HCT116 (cell line): ENCODE measurements at regions not wholly inside any gene's neighbourhood (a gene's known extent, or its start where the extent isn't known, plus 50 kb on each side); places are given as distances from the start of the nearest gene placed in this dataset.

Source experiments
- ATAC-seq: fragments of 200-7000 bp; cut with Tn5 transposase; 2 replicates; pipeline ENCODE4 v1.9.1; 2020; ENCODE audit warnings: mild to moderate bottlenecking, moderate library complexity
- BruUV-seq: library from RNA; stranded (reverse); fragments of 400-500 nt; replicated peaks from 2 replicates; lab custom pipeline; 2021; lab: Mats Ljungman, UMichigan
- CTCF ChIA-PET: fragments of 300-600 bp; sonication (Branson Sonifier 250); formaldehyde crosslinking; loops from one replicate; lab custom pipeline; 2021; ENCODE audit warnings: antibody characterized with exemption; lab: Charles Lee
- POLR2A ChIA-PET: fragments of 300-600, 350-600 bp; sonication (Branson Sonifier 250); formaldehyde crosslinking; loops from one replicate; lab custom pipeline; 2021; ENCODE audit warnings: antibody characterized with exemption; lab: Charles Lee
- RAD21 ChIA-PET, 2 experiments: fragments of 300-600 bp; sonication (Branson Sonifier 250); formaldehyde crosslinking; loops; one replicate each; lab custom pipeline; 2023; ENCODE audit warnings: low total read pairs in 2 of 2; ENCODE audit not compliant: uncharacterized antibody in 2 of 2, unreplicated experiment in 2 of 2, low non-redundant PET in 1 of 2; lab: Charles Lee
- DNase-seq: peaks from one replicate; pipeline ENCODE4 v3.0.0-alpha.2; 2010; ENCODE audit warnings: low read depth, low spot score
- H2AFZ ChIP-seq: fragments of 200-600 bp; shearing (Covaris generic), sonication (generic); 2 replicates; pipeline ENCODE4 v1.6.1; 2017; ENCODE audit warnings: low read depth, mixed run types, mixed read lengths, antibody characterized with exemption, low read length; ENCODE audit not compliant: poor library complexity, severe bottlenecking
- H3K27ac ChIP-seq: 2 replicates; pipeline ENCODE4 v1.5.1; 2012; ENCODE audit warnings: low read depth, low read length
- H3K27me3 ChIP-seq: fragments of 200-600 bp; sonication (generic); 2 replicates; pipeline ENCODE4 v1.6.1; 2016; ENCODE audit warnings: mixed run types, low read length, mixed read lengths; ENCODE audit not compliant: insufficient read depth
- H3K36me3 ChIP-seq, 2 experiments: fragments of 200-500 bp in 1 of 2; fragments of 200-600 bp in 1 of 2; sonication (Bioruptor generic) in 1 of 2; sonication (generic) in 1 of 2; 2 replicates each; pipeline versions ENCODE4 v1.5.1 to v1.6.1; 2014 to 2016; ENCODE audit warnings: low read length in 2 of 2, inconsistent platforms in 1 of 2, mixed read lengths in 1 of 2, mixed run types in 1 of 2; ENCODE audit not compliant: insufficient read depth in 2 of 2, control insufficient read depth in 1 of 2
- H3K4me1 ChIP-seq, 2 experiments: fragments of 200-600 bp in 1 of 2; sonication (generic) in 1 of 2; 2 replicates each; pipeline versions ENCODE4 v1.5.1 to v1.6.1; 2012 to 2017; ENCODE audit warnings: low read length in 2 of 2, inconsistent platforms in 1 of 2, mild to moderate bottlenecking in 1 of 2, mixed read lengths in 1 of 2, mixed run types in 1 of 2, moderate library complexity in 1 of 2; ENCODE audit not compliant: insufficient read depth in 2 of 2, control insufficient read depth in 1 of 2
- H3K4me2 ChIP-seq: fragments of 200-600 bp; sonication (generic); 2 replicates; pipeline ENCODE4 v1.6.1; 2017; ENCODE audit warnings: mixed run types, low read length, mixed read lengths
- H3K4me3 ChIP-seq, 2 experiments: fragments of 200-600 bp in 1 of 2; sonication (generic) in 1 of 2; replicated peaks in 1 of 2; 2 replicates each; pipeline ENCODE4 v1.5.1; 2011 to 2016; ENCODE audit warnings: low read length in 2 of 2, control low read depth in 1 of 2, low read depth in 1 of 2, mild to moderate bottlenecking in 1 of 2, mixed read lengths in 1 of 2, mixed run types in 1 of 2
- H3K79me2 ChIP-seq: fragments of 200-600 bp; sonication (generic); 2 replicates; pipeline ENCODE4 v1.6.1; 2017; ENCODE audit warnings: mild to moderate bottlenecking, mixed run types, low read length, moderate library complexity, mixed read lengths; ENCODE audit not compliant: insufficient read depth
- H3K9ac ChIP-seq: fragments of 200-600 bp; sonication (generic); 2 replicates; pipeline ENCODE4 v1.6.1; 2016; ENCODE audit warnings: low read length, mixed read lengths
- H3K9me2 ChIP-seq: fragments of 200-600 bp; sonication (generic), shearing (Covaris generic); 2 replicates; pipeline ENCODE4 v1.6.1; 2017; ENCODE audit warnings: mixed run types, mild to moderate bottlenecking, moderate library complexity; ENCODE audit not compliant: insufficient read depth
- H3K9me3 ChIP-seq, 2 experiments: fragments of 200-500 bp in 1 of 2; fragments of 200-600 bp in 1 of 2; sonication (Bioruptor generic) in 1 of 2; sonication (generic) in 1 of 2; 2 replicates each; pipeline ENCODE4 v1.6.1; 2014 to 2017; ENCODE audit warnings: low read length in 2 of 2, mixed read lengths in 2 of 2, inconsistent platforms in 1 of 2, low read depth in 1 of 2, mild to moderate bottlenecking in 1 of 2, mixed run types in 1 of 2, moderate library complexity in 1 of 2; ENCODE audit not compliant: control insufficient read depth in 1 of 2, insufficient read depth in 1 of 2
- H4K20me1 ChIP-seq: fragments of 200-600 bp; sonication (generic), shearing (Covaris generic); 2 replicates; pipeline ENCODE4 v1.6.1; 2017; ENCODE audit warnings: mixed run types, mild to moderate bottlenecking, moderate library complexity; ENCODE audit not compliant: insufficient read depth
- ATF3 ChIP-seq: IDR thresholded peaks from 2 replicates; pipeline ENCODE4 v1.6.1; 2012
- CBX3 ChIP-seq: IDR thresholded peaks from 2 replicates; pipeline ENCODE4 v1.6.1; 2012; ENCODE audit warnings: low read depth
- CEBPB ChIP-seq: IDR thresholded peaks from 2 replicates; pipeline ENCODE4 v1.6.1; 2012; ENCODE audit warnings: low read depth
- CTCF ChIP-seq, 3 experiments: fragments of 200-600 bp in 1 of 3; sonication (generic) in 1 of 3; IDR thresholded peaks in 2 of 3; conservative IDR thresholded peaks in 1 of 3; 2 replicates each; pipeline ENCODE4 v1.5.1; 2012 to 2017; ENCODE audit warnings: low read depth in 2 of 3, low read length in 2 of 3, antibody characterized with exemption in 1 of 3, borderline replicate concordance in 1 of 3, control low read depth in 1 of 3, mild to moderate bottlenecking in 1 of 3, mixed read lengths in 1 of 3, mixed run types in 1 of 3, moderate library complexity in 1 of 3; ENCODE audit not compliant: insufficient read depth in 1 of 3
- EGR1 ChIP-seq: IDR thresholded peaks from 2 replicates; pipeline ENCODE4 v1.6.1; 2012; ENCODE audit warnings: low read depth
- EZH2 ChIP-seq: fragments of 200-600 bp; sonication (generic); IDR thresholded peaks from 2 replicates; pipeline ENCODE4 v1.6.1; 2017; ENCODE audit warnings: antibody characterized with exemption, mixed run types
- EZH2phosphoT487 ChIP-seq: fragments of 200-600 bp; IDR thresholded peaks from 2 replicates; pipeline ENCODE4 v1.6.1; 2018; ENCODE audit warnings: antibody characterized with exemption, borderline replicate concordance
- FOSL1 ChIP-seq: IDR thresholded peaks from 2 replicates; pipeline ENCODE4 v1.6.1; 2012; ENCODE audit warnings: low read depth
- JUND ChIP-seq: IDR thresholded peaks from 2 replicates; pipeline ENCODE4 v1.6.1; 2012
- POLR2A ChIP-seq: IDR thresholded peaks from 2 replicates; pipeline ENCODE4 v1.7.0; 2011; ENCODE audit warnings: borderline replicate concordance; ENCODE audit not compliant: insufficient read depth, insufficient read length; ENCODE audit errors: extremely low read depth
- POLR2AphosphoS5 ChIP-seq: IDR thresholded peaks from 2 replicates; pipeline ENCODE4 v1.6.1; 2011; ENCODE audit warnings: mild to moderate bottlenecking, low read depth, low read length, moderate library complexity
- RAD21 ChIP-seq: IDR thresholded peaks from 2 replicates; pipeline ENCODE4 v1.6.1; 2012; ENCODE audit warnings: low read depth, mild to moderate bottlenecking
- REST ChIP-seq: IDR thresholded peaks from 2 replicates; pipeline ENCODE4 v1.6.1; 2012; ENCODE audit warnings: low read depth
- SIN3A ChIP-seq: IDR thresholded peaks from 2 replicates; pipeline ENCODE4 v1.6.1; 2012; ENCODE audit warnings: low read depth
- SP1 ChIP-seq: IDR thresholded peaks from 2 replicates; pipeline ENCODE4 v1.6.1; 2012; ENCODE audit warnings: low read depth
- SRF ChIP-seq: IDR thresholded peaks from 2 replicates; pipeline ENCODE4 v1.6.1; 2012; ENCODE audit warnings: low read depth
- TCF7L2 ChIP-seq: IDR thresholded peaks from 2 replicates; pipeline ENCODE4 v1.7.0; 2011; ENCODE audit warnings: borderline replicate concordance, inconsistent platforms; ENCODE audit not compliant: insufficient read depth, insufficient read length; ENCODE audit errors: extremely low read depth
- YY1 ChIP-seq: IDR thresholded peaks from 2 replicates; pipeline ENCODE4 v1.6.1; 2011; ENCODE audit warnings: low read length, low read depth, moderate library complexity, mild to moderate bottlenecking; ENCODE audit not compliant: insufficient replicate concordance; ENCODE audit errors: extremely low read depth
- ZBTB33 ChIP-seq: IDR thresholded peaks from 2 replicates; pipeline ENCODE4 v1.6.1; 2011; ENCODE audit warnings: mild to moderate bottlenecking, low read length, moderate library complexity; ENCODE audit not compliant: insufficient replicate concordance; ENCODE audit errors: extremely low read depth
- ZFX ChIP-seq: fragments of 450-650 bp; IDR thresholded peaks from 2 replicates; pipeline ENCODE4 v1.6.1; 2017
- intact Hi-C: fragments of 100-400 bp; cut with micrococcal nuclease; formaldehyde crosslinking; loops from 2 replicates; pipeline ENCODE4 v1.10.0; 2022

- ChIA-PET CTCF (no interaction called here), POLR2A (no interaction called here), RAD21 (no interaction called here)
- H3K27ac ChIP-seq, result no peak overlapping the region
- no peaks in the 10 kb centered on the region for H3K36me3 ChIP-seq
- no peaks in the 10 kb centered on the region for H4K20me1 ChIP-seq
- H3K9me2 ChIP-seq, result no peaks in the 10 kb centered on the region
- H2AFZ ChIP-seq, result no peak overlapping the region
- TF ChIP-seq POLR2AphosphoS5 (no peak), EZH2 (no peak), SRF (no peak), EGR1 (no peak), REST (no peak), RAD21 (no peak), JUND (no peak), CEBPB (no peak), POLR2A (no peak), ZBTB33 (no peak), SIN3A (no peak), TCF7L2 (no peak), YY1 (no peak), EZH2phosphoT487 (no peak), ATF3 (no peak), ZFX (no peak), CTCF (IDR thresholded peaks at IDR 0.05 in 2 of 3, conservative IDR thresholded peaks at IDR 0.05 in 1 of 3; ENCODE audit: borderline replicate concordance in 1 of 3, insufficient read depth in 1 of 3, low read depth in 2 of 3, low read length in 2 of 3) (no peak), SP1 (no peak), FOSL1 (no peak), CBX3 (no peak)
- DNase-seq (no peak), ATAC-seq (no peak)
- H3K4me2 ChIP-seq, result no peak overlapping the region
- BruUV-seq, result no TSS peak
- H3K9ac ChIP-seq, result no peak overlapping the region
- H3K79me2 ChIP-seq, result no peaks in the 10 kb centered on the region
- H3K4me3 ChIP-seq, result no peak overlapping the region
- no peaks in the 10 kb centered on the region for H3K4me1 ChIP-seq
- intact Hi-C loops, result no loop called here
- no peaks in the 10 kb centered on the region for H3K9me3 ChIP-seq
- H3K27me3 ChIP-seq, result no peaks in the 10 kb centered on the region
Observed at GRCh38 chr12:30100741-30101140, 317.0 kb upstream of the TMTC1 start.
